Testis (tissue), 2 donors: ENCODE measurements at regions not wholly inside any gene's neighbourhood (a gene's known extent, or its start where the extent isn't known, plus 50 kb on each side); places are given as distances from the start of the nearest gene placed in this dataset.

ENCODE experiments used
- POLR2A ChIP-seq: fragments of 450-650 bp; IDR thresholded peaks from one replicate; pipeline ENCODE4 v1.6.1; 2017; ENCODE audit warnings: antibody characterized with exemption, mild to moderate bottlenecking, moderate library complexity
- TF ChIP-seq, protein P1 (sequence below), 3 experiments: fragments of 450-650 bp in 2 of 3; fragments of 200-600 bp in 1 of 3; sonication (generic) in 1 of 3; IDR thresholded peaks; one replicate each; pipeline ENCODE4 v1.5.1; 2016 to 2019; ENCODE audit warnings: antibody characterized with exemption in 3 of 3, mild to moderate bottlenecking in 2 of 3, moderate library complexity in 1 of 3

GRCh38 chr2:198321522-198322088 is 517.2 kb downstream of the PLCL1 start:
- TF ChIP-seq, protein P1, sequence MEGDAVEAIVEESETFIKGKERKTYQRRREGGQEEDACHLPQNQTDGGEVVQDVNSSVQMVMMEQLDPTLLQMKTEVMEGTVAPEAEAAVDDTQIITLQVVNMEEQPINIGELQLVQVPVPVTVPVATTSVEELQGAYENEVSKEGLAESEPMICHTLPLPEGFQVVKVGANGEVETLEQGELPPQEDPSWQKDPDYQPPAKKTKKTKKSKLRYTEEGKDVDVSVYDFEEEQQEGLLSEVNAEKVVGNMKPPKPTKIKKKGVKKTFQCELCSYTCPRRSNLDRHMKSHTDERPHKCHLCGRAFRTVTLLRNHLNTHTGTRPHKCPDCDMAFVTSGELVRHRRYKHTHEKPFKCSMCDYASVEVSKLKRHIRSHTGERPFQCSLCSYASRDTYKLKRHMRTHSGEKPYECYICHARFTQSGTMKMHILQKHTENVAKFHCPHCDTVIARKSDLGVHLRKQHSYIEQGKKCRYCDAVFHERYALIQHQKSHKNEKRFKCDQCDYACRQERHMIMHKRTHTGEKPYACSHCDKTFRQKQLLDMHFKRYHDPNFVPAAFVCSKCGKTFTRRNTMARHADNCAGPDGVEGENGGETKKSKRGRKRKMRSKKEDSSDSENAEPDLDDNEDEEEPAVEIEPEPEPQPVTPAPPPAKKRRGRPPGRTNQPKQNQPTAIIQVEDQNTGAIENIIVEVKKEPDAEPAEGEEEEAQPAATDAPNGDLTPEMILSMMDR (IDR thresholded peaks at IDR 0.05) = no peak
- no peak for TF ChIP-seq POLR2A
